B cell (primary cell): ENCODE measurements at regions not wholly inside any gene's neighbourhood (a gene's known extent, or its start where the extent isn't known, plus 50 kb on each side); places are given as distances from the start of the nearest gene placed in this dataset.

ENCODE experiments used
- EZH2 ChIP-seq: IDR thresholded peaks from 2 replicates; pipeline ENCODE4 v1.6.1; 2012; ENCODE audit warnings: borderline replicate concordance, low read depth, mild to moderate bottlenecking, moderate library complexity, low read length; ENCODE audit not compliant: insufficient read depth, poor library complexity, severe bottlenecking
- TF ChIP-seq, protein P1 (sequence below): fragments of 200-600 bp; IDR thresholded peaks from one replicate; pipeline ENCODE4 v1.8.0; 2022; ENCODE audit warnings: antibody characterized with exemption, mild to moderate bottlenecking

DNA sequence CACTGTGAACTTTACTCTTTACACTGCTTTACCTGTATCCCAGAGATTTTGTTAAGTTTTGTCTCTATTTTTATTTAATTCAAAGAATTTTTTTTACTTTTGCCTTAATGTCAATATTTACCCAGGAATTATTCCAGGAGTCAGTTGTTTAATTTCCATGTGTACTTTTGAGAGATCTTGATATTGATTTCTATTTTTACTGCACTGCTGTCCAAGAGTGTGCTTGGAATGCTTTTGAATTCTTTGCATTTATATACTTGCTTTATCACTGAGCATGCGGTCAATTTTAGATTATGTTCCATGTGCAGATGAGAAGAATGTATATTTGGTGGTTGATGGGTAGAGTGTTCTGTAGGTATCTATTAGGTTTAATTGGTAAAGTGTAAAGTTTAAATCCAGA, 461.0 kb upstream of the GBE1 start:
- TF ChIP-seq, protein P1, sequence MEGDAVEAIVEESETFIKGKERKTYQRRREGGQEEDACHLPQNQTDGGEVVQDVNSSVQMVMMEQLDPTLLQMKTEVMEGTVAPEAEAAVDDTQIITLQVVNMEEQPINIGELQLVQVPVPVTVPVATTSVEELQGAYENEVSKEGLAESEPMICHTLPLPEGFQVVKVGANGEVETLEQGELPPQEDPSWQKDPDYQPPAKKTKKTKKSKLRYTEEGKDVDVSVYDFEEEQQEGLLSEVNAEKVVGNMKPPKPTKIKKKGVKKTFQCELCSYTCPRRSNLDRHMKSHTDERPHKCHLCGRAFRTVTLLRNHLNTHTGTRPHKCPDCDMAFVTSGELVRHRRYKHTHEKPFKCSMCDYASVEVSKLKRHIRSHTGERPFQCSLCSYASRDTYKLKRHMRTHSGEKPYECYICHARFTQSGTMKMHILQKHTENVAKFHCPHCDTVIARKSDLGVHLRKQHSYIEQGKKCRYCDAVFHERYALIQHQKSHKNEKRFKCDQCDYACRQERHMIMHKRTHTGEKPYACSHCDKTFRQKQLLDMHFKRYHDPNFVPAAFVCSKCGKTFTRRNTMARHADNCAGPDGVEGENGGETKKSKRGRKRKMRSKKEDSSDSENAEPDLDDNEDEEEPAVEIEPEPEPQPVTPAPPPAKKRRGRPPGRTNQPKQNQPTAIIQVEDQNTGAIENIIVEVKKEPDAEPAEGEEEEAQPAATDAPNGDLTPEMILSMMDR = no peak
- no peak for TF ChIP-seq EZH2
